Panc1 (cell line): ENCODE measurements at regions not wholly inside any gene's neighbourhood (a gene's known extent, or its start where the extent isn't known, plus 50 kb on each side); places are given as distances from the start of the nearest gene placed in this dataset.

Experiments used
- CTCF ChIP-seq: fragments of 450-650 bp; IDR thresholded peaks from 2 replicates; pipeline ENCODE4 v1.5.1; 2017; ENCODE audit warnings: mild to moderate bottlenecking
- POLR2AphosphoS5 ChIP-seq: IDR thresholded peaks from 2 replicates; pipeline ENCODE4 v1.6.1; 2012; ENCODE audit warnings: mild to moderate bottlenecking, low read depth, low read length, moderate library complexity

- TF ChIP-seq CTCF (no peak), POLR2AphosphoS5 (no peak)
These were observed 100.1 kb downstream of the HLX start for GRCh38 chr1:220979371-220979770.
